HFF-Myc (cell line): ENCODE measurements at regions not wholly inside any gene's neighbourhood (a gene's known extent, or its start where the extent isn't known, plus 50 kb on each side); places are given as distances from the start of the nearest gene placed in this dataset.

Source experiments
- DNase-seq: peaks from one replicate; pipeline ENCODE4 v3.0.0-alpha.2; 2011; ENCODE audit warnings: low read depth; ENCODE audit errors: extremely low read depth
- H3K4me3 ChIP-seq: replicated peaks from 2 replicates; pipeline ENCODE4 v1.5.1; 2011; ENCODE audit warnings: low read depth, mild to moderate bottlenecking, control low read depth, low read length
- CTCF ChIP-seq: IDR thresholded peaks from 2 replicates; pipeline ENCODE4 v1.5.1; 2012; ENCODE audit warnings: mild to moderate bottlenecking, low read depth, low read length, control low read depth; ENCODE audit errors: missing control alignments

DNA sequence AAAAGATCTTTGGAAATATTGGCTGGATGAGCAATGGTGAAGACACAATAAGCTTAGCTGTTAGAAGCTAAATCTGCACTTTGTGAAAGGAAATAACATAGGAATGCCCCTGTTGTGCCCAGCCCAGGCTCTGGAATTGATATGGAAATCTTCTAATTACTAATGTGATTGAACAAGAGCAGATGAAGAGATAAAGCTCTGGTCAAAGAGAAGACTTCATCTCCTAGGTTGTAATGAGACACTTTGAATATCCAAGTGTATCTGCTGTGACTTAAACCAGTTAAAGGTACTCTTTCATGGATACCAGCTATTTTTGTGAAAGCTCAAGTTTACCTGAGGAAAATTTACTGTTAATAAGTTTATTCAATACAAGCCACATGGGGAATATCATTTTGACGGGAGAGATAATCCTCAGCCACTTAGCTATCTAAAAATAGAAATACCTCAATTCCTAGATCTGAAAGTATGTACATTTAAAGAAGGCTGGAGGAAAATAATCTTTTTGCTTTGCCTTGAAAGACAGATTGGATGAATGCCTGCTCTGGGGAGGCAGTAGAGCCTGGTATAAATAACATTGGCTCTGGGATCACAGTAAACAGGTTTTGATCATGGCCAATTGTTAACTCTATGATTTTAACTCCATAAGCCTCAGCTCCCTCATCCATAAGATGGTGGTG, 494.0 kb upstream of the B3GALT2 start:
- no peak for DNase-seq
- H3K4me3 ChIP-seq, result no peak overlapping the region
- no peak for TF ChIP-seq CTCF

DNA sequence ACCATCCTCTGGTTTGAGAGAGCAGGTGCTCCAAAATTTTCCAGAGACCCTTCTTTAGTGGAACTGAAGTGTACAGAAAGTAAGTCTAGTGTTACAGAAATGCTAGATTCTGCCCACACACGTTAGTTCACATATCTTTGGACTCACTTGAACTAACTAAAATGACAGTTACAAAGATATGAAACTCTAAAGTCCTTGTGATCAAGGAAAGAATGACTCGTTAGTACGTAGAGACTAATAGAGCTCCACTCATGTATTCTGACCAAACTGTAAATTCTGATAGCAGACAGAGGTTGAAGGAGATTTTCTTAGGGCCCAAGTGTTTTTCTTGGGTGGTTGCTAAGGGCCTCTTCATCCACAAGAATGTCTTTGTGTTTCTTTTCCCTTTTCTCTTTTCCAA, 491.5 kb upstream of the B3GALT2 start:
- no peak for DNase-seq
- no peak for TF ChIP-seq CTCF
- H3K4me3 ChIP-seq, result no peak overlapping the region

- no peak overlapping the region for H3K4me3 ChIP-seq
- no peak for DNase-seq
- no peak for TF ChIP-seq CTCF
Measured at GRCh38 chr1:193676996-193677549, 490.7 kb upstream of the B3GALT2 start.

DNA sequence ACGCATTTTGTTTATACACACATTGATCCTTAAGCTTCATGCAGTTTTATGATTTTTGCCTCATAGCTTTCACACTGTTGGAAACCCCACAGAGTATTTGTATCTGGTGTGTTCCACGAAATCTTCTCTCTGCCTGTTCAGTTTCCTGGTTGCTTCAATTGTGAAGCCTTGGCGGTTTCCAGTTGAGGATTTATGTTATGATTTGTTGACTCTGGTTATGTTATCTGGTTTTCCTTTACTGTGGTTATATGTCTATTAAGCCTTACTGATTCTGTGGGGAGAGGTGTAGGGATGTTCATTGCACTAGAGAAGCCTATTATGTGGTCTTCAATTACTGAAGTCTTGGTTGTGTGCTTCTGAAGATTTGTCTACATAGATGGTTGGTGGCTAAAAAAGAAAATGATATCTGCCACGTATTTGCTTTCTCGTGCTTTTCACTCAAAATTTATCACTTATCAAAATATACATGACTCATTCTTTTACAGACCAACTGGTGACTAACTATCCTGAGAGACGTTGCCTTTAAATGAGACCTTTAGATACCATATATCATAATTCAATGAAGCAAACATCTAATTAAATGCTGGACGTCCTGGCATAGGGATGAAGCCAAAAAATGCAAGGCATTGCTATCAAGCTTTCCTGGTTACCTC, 488.0 kb upstream of the B3GALT2 start:
- no peak overlapping the region for H3K4me3 ChIP-seq
- DNase-seq, result no peak
- TF ChIP-seq CTCF, result no peak

- no peak overlapping the region for H3K4me3 ChIP-seq
- no peak for DNase-seq
- TF ChIP-seq CTCF, result no peak
Measured at GRCh38 chr1:193666485-193667083, 480.2 kb upstream of the B3GALT2 start.

GRCh38 chr1:193663965-193664364, 477.6 kb upstream of the B3GALT2 start:
- H3K4me3 ChIP-seq, result no peak overlapping the region
- no peak for DNase-seq
- TF ChIP-seq CTCF, result no peak
